Suprapubic skin (tissue), 4 donors: ENCODE measurements at regions not wholly inside any gene's neighbourhood (a gene's known extent, or its start where the extent isn't known, plus 50 kb on each side); places are given as distances from the start of the nearest gene placed in this dataset.
"Not testable (repeated sequence)": the region's sequence is repeated elsewhere in the genome, so short reads cannot be mapped to it uniquely, and the experiment has no call there.

Source experiments
- DNase-seq, 2 donors: peaks; one replicate each; pipeline ENCODE4 v3.0.0-alpha.2; 2019; ENCODE audit warnings: low spot score in 2 of 2
- H3K27ac ChIP-seq: fragments of 200-600 bp; sonication (generic); one replicate; pipeline ENCODE4 v1.5.1; 2019
- H3K27me3 ChIP-seq: fragments of 200-600 bp; sonication (generic); one replicate; pipeline ENCODE4 v1.5.1; 2019
- H3K36me3 ChIP-seq: fragments of 200-600 bp; sonication (generic); one replicate; pipeline ENCODE4 v1.5.1; 2019
- H3K4me1 ChIP-seq: fragments of 200-600 bp; sonication (generic); one replicate; pipeline ENCODE4 v1.5.1; 2019
- H3K4me3 ChIP-seq: fragments of 200-600 bp; sonication (generic); one replicate; pipeline ENCODE4 v1.5.1; 2019; ENCODE audit warnings: mild to moderate bottlenecking
- H3K9me3 ChIP-seq: fragments of 200-600 bp; sonication (generic); one replicate; pipeline ENCODE4 v1.5.1; 2019
- CTCF ChIP-seq, 2 donors: fragments of 200-600 bp in 1 of 2; fragments of 450-650 bp in 1 of 2; sonication (generic) in 1 of 2; IDR thresholded peaks; one replicate each; pipeline ENCODE4 v1.5.1; 2016 to 2019; ENCODE audit warnings: antibody characterized with exemption in 2 of 2, mild to moderate bottlenecking in 1 of 2, moderate library complexity in 1 of 2
- EP300 ChIP-seq: sonication (generic); formaldehyde crosslinking; IDR thresholded peaks from one replicate; pipeline ENCODE4 v1.6.1; 2017; ENCODE audit warnings: antibody characterized with exemption
- POLR2A ChIP-seq, 2 donors: fragments of 450-650 bp; IDR thresholded peaks; one replicate each; pipeline ENCODE4 v1.6.1; 2017; ENCODE audit warnings: antibody characterized with exemption in 2 of 2, mild to moderate bottlenecking in 2 of 2, moderate library complexity in 2 of 2
- POLR2AphosphoS5 ChIP-seq, 3 donors: sonication (generic); formaldehyde crosslinking; IDR thresholded peaks; one replicate each; pipeline ENCODE4 v1.6.1; 2017; ENCODE audit warnings: antibody characterized with exemption in 3 of 3
- WGBS: methylation state at CpG from one replicate; pipeline ENCODE4 v1.1.5; 2018; 5-methylcytosine and 5-hydroxymethylcytosine counted together

- H3K27me3 ChIP-seq = no peaks in the 10 kb centered on the region
- WGBS = 80% methylated on average over 1 of the region's 1 CpG
- H3K36me3 ChIP-seq = no peaks in the 10 kb centered on the region
- TF ChIP-seq CTCF (IDR thresholded peaks at IDR 0.05) (no peak), POLR2A (IDR thresholded peaks at IDR 0.05) (no peak), EP300 (no peak), POLR2AphosphoS5 (IDR thresholded peaks at IDR 0.05) (no peak)
- no peaks in the 10 kb centered on the region for H3K4me1 ChIP-seq
- H3K9me3 ChIP-seq = no peaks in the 10 kb centered on the region
- DNase-seq = no peak
- no peak overlapping the region for H3K27ac ChIP-seq
- no peak overlapping the region for H3K4me3 ChIP-seq
These were observed 206.9 kb upstream of the PCSK5 start for GRCh38 chr9:75683591-75683990.

GRCh38 chr9:75685062-75685461 lies 205.4 kb upstream of the PCSK5 start:
- no peak for DNase-seq
- 47% methylated on average over 4 of the region's 4 CpGs for WGBS
- TF ChIP-seq CTCF (IDR thresholded peaks at IDR 0.05) (no peak), POLR2A (IDR thresholded peaks at IDR 0.05) (no peak)

GRCh38 chr9:75687359-75687953 lies 203.0 kb upstream of the PCSK5 start:
- H3K9me3 ChIP-seq = no peaks in the 10 kb centered on the region
- no peak overlapping the region for H3K4me3 ChIP-seq
- no peak for DNase-seq
- H3K27me3 ChIP-seq = no peaks in the 10 kb centered on the region
- TF ChIP-seq POLR2AphosphoS5 (IDR thresholded peaks at IDR 0.05) (no peak), CTCF (IDR thresholded peaks at IDR 0.05) (no peak), POLR2A (IDR thresholded peaks at IDR 0.05) (no peak), EP300 (no peak)
- WGBS = 47% methylated on average over 2 of the region's 2 CpGs
- no peaks in the 10 kb centered on the region for H3K4me1 ChIP-seq
- no peaks in the 10 kb centered on the region for H3K36me3 ChIP-seq
- H3K27ac ChIP-seq = no peak overlapping the region

More at GRCh38 chr9:75685062-75685461, 205.4 kb upstream of the PCSK5 start:
- Histone ChIP-seq H3K36me3 (no peaks in the 10 kb centered on the region), H3K27ac (no peak overlapping the region), H3K9me3 (no peaks in the 10 kb centered on the region), H3K4me1 (no peaks in the 10 kb centered on the region), H3K4me3 (no peak overlapping the region), H3K27me3 (no peaks in the 10 kb centered on the region)

GRCh38 chr9:75690551-75690950 lies 199.9 kb upstream of the PCSK5 start:
- not testable (repeated sequence) for H3K9me3 ChIP-seq, H3K36me3 ChIP-seq, H3K4me1 ChIP-seq, DNase-seq, H3K27me3 ChIP-seq, H3K27ac ChIP-seq, H3K4me3 ChIP-seq

- H3K27ac ChIP-seq = no peak overlapping the region
- H3K4me1 ChIP-seq = no peaks in the 10 kb centered on the region
- H3K9me3 ChIP-seq = no peaks in the 10 kb centered on the region
- no peak overlapping the region for H3K4me3 ChIP-seq
- 89% methylated on average over 1 of the region's 1 CpG for WGBS
- TF ChIP-seq EP300 = no peak
- TF ChIP-seq POLR2AphosphoS5 (IDR thresholded peaks at IDR 0.05) = no peak
- no peak for TF ChIP-seq POLR2A (IDR thresholded peaks at IDR 0.05)
- no peak for TF ChIP-seq CTCF (IDR thresholded peaks at IDR 0.05)
- DNase-seq = no peak
- H3K36me3 ChIP-seq = no peaks in the 10 kb centered on the region
- no peaks in the 10 kb centered on the region for H3K27me3 ChIP-seq
These were observed 199.1 kb upstream of the PCSK5 start for GRCh38 chr9:75691408-75691807.

- no peak overlapping the region for H3K27ac ChIP-seq
- no peaks in the 10 kb centered on the region for H3K27me3 ChIP-seq
- TF ChIP-seq EP300 = no peak
- TF ChIP-seq POLR2AphosphoS5 (IDR thresholded peaks at IDR 0.05) = no peak
- TF ChIP-seq CTCF (IDR thresholded peaks at IDR 0.05) = no peak
- no peak for TF ChIP-seq POLR2A (IDR thresholded peaks at IDR 0.05)
- no peaks in the 10 kb centered on the region for H3K4me1 ChIP-seq
- no peaks in the 10 kb centered on the region for H3K36me3 ChIP-seq
- WGBS = 43% methylated on average over 3 of the region's 3 CpGs
- H3K9me3 ChIP-seq = no peaks in the 10 kb centered on the region
- H3K4me3 ChIP-seq = no peak overlapping the region
- DNase-seq = no peak
These were observed 198.2 kb upstream of the PCSK5 start for GRCh38 chr9:75692309-75692708.
